ENCODE measurements at regions not wholly inside any gene's neighbourhood (a gene's known extent, or its start where the extent isn't known, plus 50 kb on each side); places are given as distances from the start of the nearest gene placed in this dataset.

DNA sequence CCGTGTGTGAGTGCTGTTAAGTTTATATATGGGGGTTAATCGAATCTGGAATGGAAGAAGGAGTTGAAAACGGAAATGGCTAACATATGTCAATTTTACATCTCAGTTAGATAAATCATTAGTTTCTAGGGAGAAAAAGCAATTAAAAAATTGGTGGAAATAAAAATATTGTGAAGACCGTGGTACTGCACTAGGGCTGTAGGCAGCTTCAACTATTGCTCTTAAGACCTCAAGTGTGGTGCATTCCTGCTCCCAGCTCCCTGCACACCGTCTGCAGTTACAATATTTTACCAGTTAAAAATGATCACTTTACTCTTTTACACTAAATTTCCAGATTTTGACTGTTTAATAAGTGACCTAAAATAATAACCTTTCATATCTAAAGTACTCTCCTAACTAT lies 977.3 kb upstream of the POU3F3 start:
- TF ChIP-seq, protein P1, sequence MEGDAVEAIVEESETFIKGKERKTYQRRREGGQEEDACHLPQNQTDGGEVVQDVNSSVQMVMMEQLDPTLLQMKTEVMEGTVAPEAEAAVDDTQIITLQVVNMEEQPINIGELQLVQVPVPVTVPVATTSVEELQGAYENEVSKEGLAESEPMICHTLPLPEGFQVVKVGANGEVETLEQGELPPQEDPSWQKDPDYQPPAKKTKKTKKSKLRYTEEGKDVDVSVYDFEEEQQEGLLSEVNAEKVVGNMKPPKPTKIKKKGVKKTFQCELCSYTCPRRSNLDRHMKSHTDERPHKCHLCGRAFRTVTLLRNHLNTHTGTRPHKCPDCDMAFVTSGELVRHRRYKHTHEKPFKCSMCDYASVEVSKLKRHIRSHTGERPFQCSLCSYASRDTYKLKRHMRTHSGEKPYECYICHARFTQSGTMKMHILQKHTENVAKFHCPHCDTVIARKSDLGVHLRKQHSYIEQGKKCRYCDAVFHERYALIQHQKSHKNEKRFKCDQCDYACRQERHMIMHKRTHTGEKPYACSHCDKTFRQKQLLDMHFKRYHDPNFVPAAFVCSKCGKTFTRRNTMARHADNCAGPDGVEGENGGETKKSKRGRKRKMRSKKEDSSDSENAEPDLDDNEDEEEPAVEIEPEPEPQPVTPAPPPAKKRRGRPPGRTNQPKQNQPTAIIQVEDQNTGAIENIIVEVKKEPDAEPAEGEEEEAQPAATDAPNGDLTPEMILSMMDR (IDR thresholded peaks at IDR 0.05; ENCODE audit: borderline replicate concordance, extremely low read depth, low read length, poor library complexity, severe bottlenecking): no peak
- no peak for TF ChIP-seq EZH2 (IDR thresholded peaks at IDR 0.05; ENCODE audit: borderline replicate concordance, low read depth, low read length, severe bottlenecking)
